SK-N-SH treated with all-trans-retinoic acid at 6 μM for 48 hours (cell line): ENCODE measurements at regions not wholly inside any gene's neighbourhood (a gene's known extent, or its start where the extent isn't known, plus 50 kb on each side); places are given as distances from the start of the nearest gene placed in this dataset.

Experiments used
- OSR1 ChIP-seq: fragments of 250-450 bp; sonication (Bioruptor Pico); IDR thresholded peaks from 2 replicates; pipeline ENCODE4 v1.8.0; 2022; ENCODE audit warnings: moderate library complexity, mild to moderate bottlenecking, inconsistent platforms
- ZFP30 ChIP-seq: fragments of 450-650 bp; formaldehyde crosslinking; IDR thresholded peaks from 2 replicates; pipeline ENCODE4 v1.5.0; 2022; ENCODE audit warnings: mild to moderate bottlenecking, moderate library complexity
- ZNF70 ChIP-seq: fragments of 450-650 bp; formaldehyde crosslinking; IDR thresholded peaks from 2 replicates; pipeline ENCODE4 v1.5.0; 2020; ENCODE audit warnings: mild to moderate bottlenecking, moderate library complexity
- TF ChIP-seq, protein P1 (sequence below): fragments of 250-450 bp; sonication (Bioruptor Pico); IDR thresholded peaks from 2 replicates; pipeline ENCODE4 v1.8.0; 2021; ENCODE audit warnings: low read depth, mild to moderate bottlenecking, moderate library complexity, borderline replicate concordance
- TF ChIP-seq, protein P2 (sequence below): fragments of 250-450 bp; sonication (Bioruptor Pico); IDR thresholded peaks from 2 replicates; pipeline ENCODE4 v1.8.0; 2020; ENCODE audit warnings: mild to moderate bottlenecking, moderate library complexity, borderline replicate concordance
- TF ChIP-seq, protein P3 (sequence below): fragments of 250-450 bp; sonication (Bioruptor Pico); IDR thresholded peaks from 2 replicates; pipeline ENCODE4 v1.5.0; 2020; ENCODE audit warnings: mild to moderate bottlenecking, moderate library complexity

DNA sequence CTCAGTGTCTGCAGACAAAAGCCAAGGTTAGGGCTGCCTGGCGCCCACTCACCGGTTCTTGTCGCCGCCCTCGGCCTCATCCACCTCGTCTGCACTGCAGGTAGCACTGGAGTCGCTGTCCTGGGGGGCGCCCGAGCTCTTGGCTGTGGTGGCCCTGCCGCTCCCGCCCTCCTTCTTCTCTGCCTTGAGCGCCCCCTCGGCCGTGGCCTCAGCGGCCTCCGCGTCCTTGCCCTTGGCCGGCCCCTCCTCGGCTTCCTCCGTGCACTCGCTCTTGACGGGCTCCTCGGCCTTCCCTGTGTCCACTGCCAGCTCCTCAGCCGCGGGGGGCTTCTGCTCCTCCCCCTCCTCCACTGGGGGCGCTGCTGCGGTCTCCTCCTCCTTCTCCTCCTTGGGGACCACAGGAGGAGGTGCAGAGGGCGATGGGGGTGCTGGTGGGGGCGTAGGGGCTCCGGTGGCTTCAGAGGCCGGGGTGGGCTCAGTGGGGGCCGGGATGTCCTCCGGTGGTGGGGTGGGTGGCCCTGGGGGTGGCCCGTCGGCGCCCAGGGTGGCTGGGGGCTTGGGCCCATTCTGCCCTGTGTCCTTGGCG, 77.2 kb downstream of the RFLNA start:
- TF ChIP-seq, protein P1, sequence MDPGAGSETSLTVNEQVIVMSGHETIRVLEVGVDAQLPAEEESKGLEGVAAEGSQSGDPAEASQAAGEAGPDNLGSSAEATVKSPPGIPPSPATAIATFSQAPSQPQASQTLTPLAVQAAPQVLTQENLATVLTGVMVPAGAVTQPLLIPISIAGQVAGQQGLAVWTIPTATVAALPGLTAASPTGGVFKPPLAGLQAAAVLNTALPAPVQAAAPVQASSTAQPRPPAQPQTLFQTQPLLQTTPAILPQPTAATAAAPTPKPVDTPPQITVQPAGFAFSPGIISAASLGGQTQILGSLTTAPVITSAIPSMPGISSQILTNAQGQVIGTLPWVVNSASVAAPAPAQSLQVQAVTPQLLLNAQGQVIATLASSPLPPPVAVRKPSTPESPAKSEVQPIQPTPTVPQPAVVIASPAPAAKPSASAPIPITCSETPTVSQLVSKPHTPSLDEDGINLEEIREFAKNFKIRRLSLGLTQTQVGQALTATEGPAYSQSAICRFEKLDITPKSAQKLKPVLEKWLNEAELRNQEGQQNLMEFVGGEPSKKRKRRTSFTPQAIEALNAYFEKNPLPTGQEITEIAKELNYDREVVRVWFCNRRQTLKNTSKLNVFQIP, result no peak
- TF ChIP-seq ZFP30 (CRISPR knock-in tag), result no peak
- no peak for TF ChIP-seq ZNF70 (CRISPR knock-in tag)
- TF ChIP-seq, protein P2, sequence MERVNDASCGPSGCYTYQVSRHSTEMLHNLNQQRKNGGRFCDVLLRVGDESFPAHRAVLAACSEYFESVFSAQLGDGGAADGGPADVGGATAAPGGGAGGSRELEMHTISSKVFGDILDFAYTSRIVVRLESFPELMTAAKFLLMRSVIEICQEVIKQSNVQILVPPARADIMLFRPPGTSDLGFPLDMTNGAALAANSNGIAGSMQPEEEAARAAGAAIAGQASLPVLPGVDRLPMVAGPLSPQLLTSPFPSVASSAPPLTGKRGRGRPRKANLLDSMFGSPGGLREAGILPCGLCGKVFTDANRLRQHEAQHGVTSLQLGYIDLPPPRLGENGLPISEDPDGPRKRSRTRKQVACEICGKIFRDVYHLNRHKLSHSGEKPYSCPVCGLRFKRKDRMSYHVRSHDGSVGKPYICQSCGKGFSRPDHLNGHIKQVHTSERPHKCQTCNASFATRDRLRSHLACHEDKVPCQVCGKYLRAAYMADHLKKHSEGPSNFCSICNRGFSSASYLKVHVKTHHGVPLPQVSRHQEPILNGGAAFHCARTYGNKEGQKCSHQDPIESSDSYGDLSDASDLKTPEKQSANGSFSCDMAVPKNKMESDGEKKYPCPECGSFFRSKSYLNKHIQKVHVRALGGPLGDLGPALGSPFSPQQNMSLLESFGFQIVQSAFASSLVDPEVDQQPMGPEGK (CRISPR knock-in tag), result no peak
- TF ChIP-seq, protein P3, sequence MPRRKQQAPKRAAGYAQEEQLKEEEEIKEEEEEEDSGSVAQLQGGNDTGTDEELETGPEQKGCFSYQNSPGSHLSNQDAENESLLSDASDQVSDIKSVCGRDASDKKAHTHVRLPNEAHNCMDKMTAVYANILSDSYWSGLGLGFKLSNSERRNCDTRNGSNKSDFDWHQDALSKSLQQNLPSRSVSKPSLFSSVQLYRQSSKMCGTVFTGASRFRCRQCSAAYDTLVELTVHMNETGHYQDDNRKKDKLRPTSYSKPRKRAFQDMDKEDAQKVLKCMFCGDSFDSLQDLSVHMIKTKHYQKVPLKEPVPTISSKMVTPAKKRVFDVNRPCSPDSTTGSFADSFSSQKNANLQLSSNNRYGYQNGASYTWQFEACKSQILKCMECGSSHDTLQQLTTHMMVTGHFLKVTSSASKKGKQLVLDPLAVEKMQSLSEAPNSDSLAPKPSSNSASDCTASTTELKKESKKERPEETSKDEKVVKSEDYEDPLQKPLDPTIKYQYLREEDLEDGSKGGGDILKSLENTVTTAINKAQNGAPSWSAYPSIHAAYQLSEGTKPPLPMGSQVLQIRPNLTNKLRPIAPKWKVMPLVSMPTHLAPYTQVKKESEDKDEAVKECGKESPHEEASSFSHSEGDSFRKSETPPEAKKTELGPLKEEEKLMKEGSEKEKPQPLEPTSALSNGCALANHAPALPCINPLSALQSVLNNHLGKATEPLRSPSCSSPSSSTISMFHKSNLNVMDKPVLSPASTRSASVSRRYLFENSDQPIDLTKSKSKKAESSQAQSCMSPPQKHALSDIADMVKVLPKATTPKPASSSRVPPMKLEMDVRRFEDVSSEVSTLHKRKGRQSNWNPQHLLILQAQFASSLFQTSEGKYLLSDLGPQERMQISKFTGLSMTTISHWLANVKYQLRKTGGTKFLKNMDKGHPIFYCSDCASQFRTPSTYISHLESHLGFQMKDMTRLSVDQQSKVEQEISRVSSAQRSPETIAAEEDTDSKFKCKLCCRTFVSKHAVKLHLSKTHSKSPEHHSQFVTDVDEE (CRISPR knock-in tag), result no peak
- no peak for TF ChIP-seq OSR1 (CRISPR knock-in tag)
